SK-N-MC (cell line): ENCODE measurements at regions not wholly inside any gene's neighbourhood (a gene's known extent, or its start where the extent isn't known, plus 50 kb on each side); places are given as distances from the start of the nearest gene placed in this dataset.
"Not testable (repeated sequence)": the region's sequence is repeated elsewhere in the genome, so short reads cannot be mapped to it uniquely, and the experiment has no call there.

Source experiments
- EZH2 ChIP-seq: fragments of 200-600 bp; sonication (generic); IDR thresholded peaks from one replicate; pipeline ENCODE4 v1.6.1; 2017; ENCODE audit warnings: antibody characterized with exemption
- FOXP2 ChIP-seq: optimal IDR thresholded peaks from 2 replicates; pipeline ENCODE3; 2011; ENCODE audit warnings: mild to moderate bottlenecking, moderate library complexity; ENCODE audit not compliant: insufficient read depth; ENCODE audit errors: extremely low read length, control extremely low read depth
- POLR2AphosphoS5 ChIP-seq: IDR thresholded peaks from 2 replicates; pipeline ENCODE4 v1.6.1; 2012; ENCODE audit warnings: mild to moderate bottlenecking, low read depth, low read length, borderline replicate concordance

GRCh38 chr20:47909696-47910369 lies 124.6 kb upstream of the SULF2 start:
- TF ChIP-seq EZH2, POLR2AphosphoS5, FOXP2: not testable (repeated sequence)
